Spleen (tissue), 7 donors: ENCODE measurements at regions not wholly inside any gene's neighbourhood (a gene's known extent, or its start where the extent isn't known, plus 50 kb on each side); places are given as distances from the start of the nearest gene placed in this dataset.

ENCODE experiments used
- POLR2A ChIP-seq, 3 donors: fragments of 450-650 bp; IDR thresholded peaks; one replicate each; pipeline ENCODE4 v1.5.1; 2017; ENCODE audit warnings: antibody characterized with exemption in 3 of 3, mild to moderate bottlenecking in 1 of 3
- POLR2AphosphoS5 ChIP-seq, 3 donors: sonication (generic); formaldehyde crosslinking; IDR thresholded peaks; one replicate each; pipeline ENCODE4 v1.5.1; 2017; ENCODE audit warnings: antibody characterized with exemption in 3 of 3
- TF ChIP-seq, protein P1 (sequence below), 11 experiments: fragments of 200-600 bp in 7 of 11; fragments of 450-650 bp in 4 of 11; sonication (generic) in 4 of 11; IDR thresholded peaks in 8 of 11; conservative IDR thresholded peaks in 3 of 11; 1 replicate in 7 of 11; 2 replicates in 4 of 11; pipeline versions ENCODE4 v1.4.0 to v1.8.0; 2016 to 2021; ENCODE audit warnings: antibody characterized with exemption in 11 of 11, inconsistent platforms in 4 of 11, mild to moderate bottlenecking in 1 of 11
- donor health status: DM: no; HTN: no; CAD: no; lungs with moderate emphysema.
- donor health status: DM: no; HTN: no; CAD: no.
- donor health status: DM: no; HTN: no; CAD: no.

DNA sequence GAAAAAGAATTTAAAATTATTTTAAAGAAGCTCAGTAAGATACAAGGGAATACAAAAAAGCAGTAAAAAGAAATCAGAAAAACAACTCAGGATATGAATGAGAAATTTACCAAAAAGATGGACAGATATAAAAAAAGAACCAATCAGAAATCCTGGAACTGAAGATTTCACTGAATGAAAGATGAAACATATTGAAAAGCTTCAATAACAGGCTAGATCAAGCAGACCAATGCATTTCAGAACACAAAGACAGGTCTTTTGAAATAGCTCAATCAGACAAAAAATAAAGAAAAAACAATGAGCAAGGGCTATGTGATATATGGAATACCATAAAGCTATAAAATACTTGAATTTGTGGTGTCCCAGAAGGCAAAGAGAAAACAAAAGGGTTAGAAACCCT is 322.6 kb upstream of the POU5F2 start:
- TF ChIP-seq POLR2A (IDR thresholded peaks at IDR 0.05) (no peak), POLR2AphosphoS5 (IDR thresholded peaks at IDR 0.05) (no peak)
- TF ChIP-seq, protein P1, sequence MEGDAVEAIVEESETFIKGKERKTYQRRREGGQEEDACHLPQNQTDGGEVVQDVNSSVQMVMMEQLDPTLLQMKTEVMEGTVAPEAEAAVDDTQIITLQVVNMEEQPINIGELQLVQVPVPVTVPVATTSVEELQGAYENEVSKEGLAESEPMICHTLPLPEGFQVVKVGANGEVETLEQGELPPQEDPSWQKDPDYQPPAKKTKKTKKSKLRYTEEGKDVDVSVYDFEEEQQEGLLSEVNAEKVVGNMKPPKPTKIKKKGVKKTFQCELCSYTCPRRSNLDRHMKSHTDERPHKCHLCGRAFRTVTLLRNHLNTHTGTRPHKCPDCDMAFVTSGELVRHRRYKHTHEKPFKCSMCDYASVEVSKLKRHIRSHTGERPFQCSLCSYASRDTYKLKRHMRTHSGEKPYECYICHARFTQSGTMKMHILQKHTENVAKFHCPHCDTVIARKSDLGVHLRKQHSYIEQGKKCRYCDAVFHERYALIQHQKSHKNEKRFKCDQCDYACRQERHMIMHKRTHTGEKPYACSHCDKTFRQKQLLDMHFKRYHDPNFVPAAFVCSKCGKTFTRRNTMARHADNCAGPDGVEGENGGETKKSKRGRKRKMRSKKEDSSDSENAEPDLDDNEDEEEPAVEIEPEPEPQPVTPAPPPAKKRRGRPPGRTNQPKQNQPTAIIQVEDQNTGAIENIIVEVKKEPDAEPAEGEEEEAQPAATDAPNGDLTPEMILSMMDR (IDR thresholded peaks at IDR 0.05 in 8 of 11, conservative IDR thresholded peaks at IDR 0.05 in 3 of 11) = no peak
